GM18505 (cell line): ENCODE measurements at regions not wholly inside any gene's neighbourhood (a gene's known extent, or its start where the extent isn't known, plus 50 kb on each side); places are given as distances from the start of the nearest gene placed in this dataset.

ENCODE experiments used
- ATAC-seq: cut with Tn5 transposase; IDR thresholded peaks from one replicate; pipeline ENCODE4 v1.9.1; 2021; ENCODE audit not compliant: unreplicated experiment
- POLR2A ChIP-seq: IDR thresholded peaks from 4 replicates; pipeline ENCODE4 v1.6.1; 2011; ENCODE audit warnings: borderline replicate concordance; ENCODE audit not compliant: insufficient read depth, insufficient read length; ENCODE audit errors: extremely low read depth

DNA sequence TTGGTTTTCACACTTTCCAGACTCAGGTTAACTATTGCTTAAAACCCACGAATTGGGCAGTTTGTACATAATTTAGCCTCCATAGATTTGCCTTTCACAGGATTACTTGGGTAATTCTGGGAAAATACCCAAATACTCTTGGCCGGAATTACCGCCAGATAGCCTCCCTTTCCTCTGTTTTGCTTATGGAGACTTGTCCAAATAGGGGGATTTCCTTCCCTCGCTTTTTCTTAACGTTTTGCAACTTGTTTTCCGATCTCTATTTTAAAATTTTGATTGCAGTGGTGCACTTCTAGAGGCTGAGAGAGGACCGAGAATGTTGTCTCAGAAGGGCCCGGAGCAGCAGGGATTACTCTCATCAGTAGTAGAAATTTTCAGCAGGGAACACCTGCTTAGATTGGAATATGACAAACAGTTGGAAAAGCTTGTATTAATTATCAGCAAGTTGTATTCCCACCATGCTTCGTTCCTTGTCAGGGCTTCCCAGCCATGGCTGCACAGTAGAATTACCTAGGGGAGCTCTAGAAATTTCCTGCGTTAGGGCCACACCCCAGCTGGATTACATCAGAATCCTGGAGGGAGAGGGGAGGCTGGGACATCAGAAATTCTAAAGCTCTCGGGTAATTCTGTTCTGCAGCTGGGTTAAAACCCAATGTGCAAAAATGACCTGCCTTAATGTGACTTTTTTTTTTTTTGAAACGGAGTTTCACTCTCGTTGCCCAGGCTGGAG is 329.1 kb downstream of the SH3GL2 start:
- no peak for TF ChIP-seq POLR2A
- no peak for ATAC-seq

GRCh38 chr9:17926246-17926645 is 347.4 kb downstream of the SH3GL2 start:
- TF ChIP-seq POLR2A, result no peak
- no peak for ATAC-seq

GRCh38 chr9:17927616-17928015 is 348.8 kb downstream of the SH3GL2 start:
- TF ChIP-seq POLR2A, result no peak
- no peak for ATAC-seq

- ATAC-seq, result peak; percentile 46
Observed at GRCh38 chr9:17928228-17928627, 349.4 kb downstream of the SH3GL2 start.

DNA sequence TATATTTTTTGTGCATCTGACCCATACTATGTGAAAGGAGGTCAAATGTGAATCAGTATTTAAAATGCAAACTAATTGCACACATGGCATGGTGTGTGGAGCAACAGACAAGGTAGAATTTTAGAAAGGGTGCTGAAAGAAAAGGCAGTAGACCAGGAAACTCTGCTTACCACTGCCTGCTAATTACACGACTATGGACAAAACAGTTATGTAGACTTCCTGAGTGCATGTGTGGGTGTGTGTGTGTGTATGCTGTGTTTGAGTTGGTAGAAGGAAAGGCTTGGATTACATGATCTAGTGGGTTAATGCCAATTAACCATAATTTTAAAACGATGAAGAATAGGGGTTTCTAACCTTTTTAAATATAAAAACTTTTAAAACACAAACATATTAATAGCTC is 349.9 kb downstream of the SH3GL2 start:
- ATAC-seq, result no peak
- TF ChIP-seq POLR2A, result no peak

More at GRCh38 chr9:17928228-17928627, 349.4 kb downstream of the SH3GL2 start:
- no peak for TF ChIP-seq POLR2A

DNA sequence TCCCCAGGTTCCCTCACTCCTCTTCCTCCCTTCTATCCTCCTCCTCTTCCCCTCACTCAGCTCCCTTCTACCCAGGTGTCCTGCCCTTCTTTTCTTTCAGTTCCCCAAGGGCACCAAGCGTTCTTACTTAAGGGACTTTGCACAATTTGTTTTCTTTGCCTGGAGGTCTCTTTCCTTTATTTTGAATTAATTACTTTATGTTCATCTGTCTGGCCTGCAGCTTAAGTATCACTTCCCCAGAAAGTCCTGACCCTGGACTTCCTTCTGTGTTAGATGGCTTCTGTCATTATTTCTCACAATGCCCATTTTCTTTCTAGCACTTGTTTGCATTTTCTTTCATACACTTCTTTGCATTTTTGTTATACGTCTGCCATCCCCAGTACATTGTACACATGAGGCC is 350.6 kb downstream of the SH3GL2 start:
- ATAC-seq, result no peak
- TF ChIP-seq POLR2A, result no peak

GRCh38 chr9:17930071-17930470 is 351.2 kb downstream of the SH3GL2 start:
- no peak for ATAC-seq
- TF ChIP-seq POLR2A, result no peak

DNA sequence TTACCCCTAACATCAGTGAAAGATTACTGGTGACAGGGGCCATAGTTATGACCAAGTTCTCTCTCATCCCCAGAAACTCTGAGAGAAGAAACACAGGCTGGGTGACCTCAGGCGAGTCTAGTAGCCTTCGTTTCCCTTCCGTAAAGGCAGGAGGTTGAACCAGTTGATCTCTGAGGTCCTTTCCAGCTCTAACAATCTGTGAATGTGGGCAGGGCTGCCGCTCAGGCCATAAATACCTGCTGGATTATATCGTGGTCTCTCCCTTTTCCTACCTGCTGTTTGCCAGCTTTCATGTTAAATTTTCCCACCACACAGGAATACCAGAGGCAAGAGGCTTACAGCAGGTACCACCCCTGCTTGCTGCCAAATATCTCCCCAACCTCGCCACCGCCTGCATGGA is 357.5 kb downstream of the SH3GL2 start:
- ATAC-seq, result no peak
- no peak for TF ChIP-seq POLR2A

GRCh38 chr9:17938035-17938655 is 359.3 kb downstream of the SH3GL2 start:
- TF ChIP-seq POLR2A, result no peak
- no peak for ATAC-seq

DNA sequence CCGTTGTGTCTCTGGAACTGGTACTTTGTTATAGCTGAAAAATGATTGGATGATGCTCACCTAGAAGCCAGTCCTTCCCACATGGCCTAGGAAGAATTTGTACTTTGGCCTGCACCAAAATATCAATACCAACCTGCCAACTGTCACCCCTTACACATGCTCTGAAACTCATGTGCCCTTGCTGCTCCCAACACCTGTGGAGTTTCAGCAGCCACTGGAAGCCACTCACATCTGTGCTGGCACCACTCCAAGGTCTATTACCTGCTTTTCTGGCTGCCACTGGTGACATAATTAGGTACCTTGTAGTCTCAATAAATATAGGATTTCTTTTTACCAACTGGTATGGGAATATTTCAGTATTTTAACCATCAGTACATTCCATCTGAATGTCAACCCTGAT is 363.6 kb downstream of the SH3GL2 start:
- no peak for ATAC-seq
- TF ChIP-seq POLR2A, result no peak

GRCh38 chr9:17955409-17955808 is 376.5 kb downstream of the SH3GL2 start:
- TF ChIP-seq POLR2A, result no peak
- no peak for ATAC-seq

DNA sequence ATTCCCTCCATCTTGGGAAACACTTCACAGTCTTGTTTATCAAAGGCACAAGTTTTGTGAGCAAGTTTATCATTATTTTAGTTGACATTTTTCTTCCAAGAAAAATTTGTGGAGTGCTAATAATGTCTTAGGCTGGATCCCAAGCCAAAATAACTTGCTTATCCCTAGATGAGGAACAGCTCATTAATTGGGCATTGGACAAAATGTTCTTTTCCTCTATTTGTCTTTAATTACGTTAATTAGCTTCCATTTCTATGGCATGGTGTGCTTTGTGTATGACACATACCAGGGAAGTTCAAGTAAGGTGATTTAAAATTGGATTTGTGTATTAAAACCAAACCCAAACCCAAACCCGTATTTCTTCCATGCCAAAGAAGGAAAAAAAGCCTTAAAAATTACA is 379.5 kb downstream of the SH3GL2 start:
- no peak for TF ChIP-seq POLR2A
- ATAC-seq, result no peak

- TF ChIP-seq POLR2A, result no peak
- no peak for ATAC-seq
Observed at GRCh38 chr9:17962747-17963146, 383.9 kb downstream of the SH3GL2 start.

DNA sequence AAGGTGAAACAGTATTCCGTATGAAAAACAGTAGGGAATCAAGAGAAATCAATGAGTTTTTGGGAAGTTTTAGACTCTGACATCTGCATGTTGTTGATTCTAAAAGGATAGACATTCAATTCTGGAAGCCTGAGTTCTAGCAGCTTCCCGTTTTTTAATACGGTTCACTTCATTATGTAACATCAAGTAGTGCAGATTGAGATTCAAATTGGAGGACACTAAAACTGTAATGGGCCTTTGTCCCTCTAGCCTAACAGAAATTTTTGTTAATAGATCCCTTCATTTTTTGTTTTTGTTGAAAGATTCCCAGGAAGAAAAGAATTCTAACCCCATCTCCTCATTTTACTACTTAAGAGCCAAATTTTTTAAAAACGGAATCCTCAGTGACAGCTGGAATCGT is 384.6 kb downstream of the SH3GL2 start:
- TF ChIP-seq POLR2A, result no peak
- ATAC-seq, result no peak
